ACHN (cell line): ENCODE measurements at regions not wholly inside any gene's neighbourhood (a gene's known extent, or its start where the extent isn't known, plus 50 kb on each side); places are given as distances from the start of the nearest gene placed in this dataset.

ENCODE experiments used
- DNase-seq: peaks from one replicate; pipeline ENCODE4 v3.0.0-alpha.2; 2015
- in situ Hi-C: cut with HindIII; loops from 2 replicates; pipeline ENCODE4 v1.10.0; 2017; ENCODE audit warnings: low sequenced_read_pairs, low pct_ligation_motif_present, low pct_unique_long_range_greater_than_20kb

GRCh38 chr7:109983618-109984017, 1107.3 kb upstream of the LRRN3 start:
- no peak for DNase-seq
- in situ Hi-C loops: no loop called here

GRCh38 chr7:109984729-109985128, 1106.2 kb upstream of the LRRN3 start:
- in situ Hi-C loops: no loop called here
- DNase-seq: no peak

GRCh38 chr7:109986701-109987100, 1104.2 kb upstream of the LRRN3 start:
- DNase-seq: no peak
- in situ Hi-C loops: no loop called here

GRCh38 chr7:109996411-109996810, 1094.5 kb upstream of the LRRN3 start:
- in situ Hi-C loops: no loop called here
- DNase-seq: no peak

GRCh38 chr7:109996927-109997326, 1094.0 kb upstream of the LRRN3 start:
- no peak for DNase-seq
- in situ Hi-C loops: no loop called here

GRCh38 chr7:109997837-109998236, 1093.1 kb upstream of the LRRN3 start:
- in situ Hi-C loops: no loop called here
- DNase-seq: no peak

- no peak for DNase-seq
- in situ Hi-C loops: no loop called here
These were observed 1089.5 kb upstream of the LRRN3 start for GRCh38 chr7:110001254-110001938.

- in situ Hi-C loops: no loop called here
- peak; percentile 36 for DNase-seq
These were observed 1087.1 kb upstream of the LRRN3 start for GRCh38 chr7:110003827-110004226.

- in situ Hi-C loops: no loop called here
- no peak for DNase-seq
These were observed 1083.4 kb upstream of the LRRN3 start for GRCh38 chr7:110007320-110008063.

GRCh38 chr7:110010359-110010758, 1080.6 kb upstream of the LRRN3 start:
- in situ Hi-C loops: no loop called here
- DNase-seq: no peak

- DNase-seq: no peak
- in situ Hi-C loops: no loop called here
These were observed 1073.5 kb upstream of the LRRN3 start for GRCh38 chr7:110017405-110017804.

- in situ Hi-C loops: no loop called here
- no peak for DNase-seq
These were observed 1063.5 kb upstream of the LRRN3 start for GRCh38 chr7:110027385-110027784.

GRCh38 chr7:110043519-110043918, 1047.4 kb upstream of the LRRN3 start:
- in situ Hi-C loops: no loop called here
- no peak for DNase-seq

- in situ Hi-C loops: no loop called here
- DNase-seq: no peak
These were observed 1040.1 kb upstream of the LRRN3 start for GRCh38 chr7:110050785-110051184.

- DNase-seq: no peak
- in situ Hi-C loops: no loop called here
These were observed 1039.6 kb upstream of the LRRN3 start for GRCh38 chr7:110051372-110051771.

- no peak for DNase-seq
- in situ Hi-C loops: no loop called here
These were observed 1034.6 kb upstream of the LRRN3 start for GRCh38 chr7:110056331-110056730.

- in situ Hi-C loops: no loop called here
- DNase-seq: no peak
These were observed 1032.5 kb upstream of the LRRN3 start for GRCh38 chr7:110058401-110058800.

- DNase-seq: no peak
- in situ Hi-C loops: no loop called here
These were observed 1029.5 kb upstream of the LRRN3 start for GRCh38 chr7:110061387-110061786.

- in situ Hi-C loops: no loop called here
These were observed 1025.8 kb upstream of the LRRN3 start for GRCh38 chr7:110065121-110065520.

GRCh38 chr7:110066843-110067242, 1024.1 kb upstream of the LRRN3 start:
- in situ Hi-C loops: no loop called here

More at GRCh38 chr7:110065121-110065520, 1025.8 kb upstream of the LRRN3 start:
- no peak for DNase-seq

More at GRCh38 chr7:110066843-110067242, 1024.1 kb upstream of the LRRN3 start:
- DNase-seq: no peak
